ENCODE measurements at regions not wholly inside any gene's neighbourhood (a gene's known extent, or its start where the extent isn't known, plus 50 kb on each side); places are given as distances from the start of the nearest gene placed in this dataset.
"Not testable (repeated sequence)": the region's sequence is repeated elsewhere in the genome, so short reads cannot be mapped to it uniquely, and the experiment has no call there.

- no peak for DNase-seq
These were observed 82.9 kb upstream of the APBB1IP start for GRCh38 chr10:26355241-26355640.

- no peak for DNase-seq
These were observed 80.9 kb upstream of the APBB1IP start for GRCh38 chr10:26357203-26357602.

GRCh38 chr10:26358071-26358470 is 80.1 kb upstream of the APBB1IP start:
- DNase-seq: peak in 1 of 2 donors; percentile 52

GRCh38 chr10:26359670-26360069 is 78.5 kb upstream of the APBB1IP start:
- no peak for DNase-seq

- DNase-seq: no peak
These were observed 76.8 kb upstream of the APBB1IP start for GRCh38 chr10:26361351-26361750.

- peak; percentile 54 to 69 for DNase-seq
These were observed 76.2 kb upstream of the APBB1IP start for GRCh38 chr10:26361971-26362370.

- DNase-seq: peak; percentile 67 to 82
These were observed 72.3 kb upstream of the APBB1IP start for GRCh38 chr10:26365681-26366358.

GRCh38 chr10:26367035-26367434 is 71.1 kb upstream of the APBB1IP start:
- not testable (repeated sequence) for DNase-seq

GRCh38 chr10:26367771-26368170 is 70.4 kb upstream of the APBB1IP start:
- peak in 1 of 2 donors; percentile 37 for DNase-seq

- no peak for DNase-seq
These were observed 69.7 kb upstream of the APBB1IP start for GRCh38 chr10:26368463-26368862.

GRCh38 chr10:26372513-26373354 is 65.4 kb upstream of the APBB1IP start:
- no peak for DNase-seq

GRCh38 chr10:26374426-26374825 is 63.7 kb upstream of the APBB1IP start:
- peak in 1 of 2 donors; percentile 43 for DNase-seq

GRCh38 chr10:26377224-26377810 is 60.8 kb upstream of the APBB1IP start:
- DNase-seq: not testable (repeated sequence)

GRCh38 chr10:26378861-26379294 is 59.3 kb upstream of the APBB1IP start:
- DNase-seq: peak; percentile 70 to 84

GRCh38 chr10:26380815-26381214 is 57.3 kb upstream of the APBB1IP start:
- no peak for DNase-seq

GRCh38 chr10:26381986-26382385 is 56.2 kb upstream of the APBB1IP start:
- DNase-seq: peak in 1 of 2 donors; percentile 35

- DNase-seq: no peak
These were observed 53.5 kb upstream of the APBB1IP start for GRCh38 chr10:26384600-26384999.

- DNase-seq: peak in 1 of 2 donors; percentile 41
These were observed 52.7 kb upstream of the APBB1IP start for GRCh38 chr10:26385443-26385842.

- peak; percentile 54 to 78 for DNase-seq
These were observed 51.4 kb upstream of the APBB1IP start for GRCh38 chr10:26386781-26387180.
